Mononuclear cell (primary cell): ENCODE measurements at regions not wholly inside any gene's neighbourhood (a gene's known extent, or its start where the extent isn't known, plus 50 kb on each side); places are given as distances from the start of the nearest gene placed in this dataset.

Experiments
- H3K27me3 ChIP-seq: 2 replicates; pipeline ENCODE4 v1.6.0; 2011; ENCODE audit warnings: low read length, control low read depth; ENCODE audit not compliant: insufficient read depth
- H3K4me1 ChIP-seq: 2 replicates; pipeline ENCODE4 v1.5.1; 2011; ENCODE audit warnings: mild to moderate bottlenecking, low read length, control low read depth; ENCODE audit not compliant: insufficient read depth
- H3K4me3 ChIP-seq: 2 replicates; pipeline ENCODE4 v1.5.1; 2011; ENCODE audit warnings: mild to moderate bottlenecking, low read length, moderate library complexity
- H3K9me3 ChIP-seq: 2 replicates; pipeline ENCODE4 v1.5.1; 2011; ENCODE audit warnings: low read depth, mild to moderate bottlenecking, control low read depth, low read length

DNA sequence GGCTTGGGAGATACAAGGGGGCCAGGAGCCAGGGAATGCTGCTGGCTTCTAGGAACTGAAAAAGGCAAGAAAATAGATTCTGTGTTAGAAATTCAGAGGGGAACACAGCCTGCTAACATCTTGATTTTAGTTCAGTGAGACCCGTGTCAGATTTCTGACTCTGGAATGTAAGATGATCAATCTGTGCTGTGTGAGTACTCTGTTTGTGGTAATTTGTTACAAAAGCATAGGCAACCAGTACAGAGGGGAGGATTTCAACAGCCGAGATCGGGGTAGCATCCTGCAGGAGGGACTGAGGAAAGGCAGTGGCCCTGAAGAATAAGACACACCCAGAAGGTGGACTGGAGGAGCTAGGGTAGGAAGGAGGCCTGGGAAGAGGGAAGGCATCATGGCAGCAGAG lies 410.0 kb upstream of the CCDC196 start:
- Histone ChIP-seq H3K27me3 (peaks cover 3% of the 10 kb centered on the region), H3K9me3 (no peaks in the 10 kb centered on the region), H3K4me1 (no peaks in the 10 kb centered on the region), H3K4me3 (no peak overlapping the region)

DNA sequence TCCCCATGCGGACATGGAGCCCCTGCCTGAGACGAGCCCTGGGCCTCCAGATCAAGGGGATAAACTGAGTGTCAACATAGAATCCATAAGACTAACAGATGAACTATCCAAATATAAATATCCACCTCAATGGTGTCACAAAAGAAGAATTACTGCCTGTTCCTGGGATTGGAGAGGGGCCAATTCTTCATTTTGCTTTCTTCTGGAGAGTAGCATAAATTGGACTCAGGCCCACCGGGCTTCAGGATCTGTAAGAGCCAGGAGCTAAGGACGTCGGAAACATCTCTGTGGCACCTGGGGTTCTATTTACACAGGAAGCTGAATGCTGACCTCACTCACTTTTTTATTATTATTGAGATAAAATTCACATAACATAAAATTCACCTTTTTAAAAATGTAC lies 408.2 kb upstream of the CCDC196 start:
- Histone ChIP-seq H3K4me3 (no peak overlapping the region), H3K9me3 (no peaks in the 10 kb centered on the region), H3K27me3 (no peaks in the 10 kb centered on the region), H3K4me1 (no peaks in the 10 kb centered on the region)

DNA sequence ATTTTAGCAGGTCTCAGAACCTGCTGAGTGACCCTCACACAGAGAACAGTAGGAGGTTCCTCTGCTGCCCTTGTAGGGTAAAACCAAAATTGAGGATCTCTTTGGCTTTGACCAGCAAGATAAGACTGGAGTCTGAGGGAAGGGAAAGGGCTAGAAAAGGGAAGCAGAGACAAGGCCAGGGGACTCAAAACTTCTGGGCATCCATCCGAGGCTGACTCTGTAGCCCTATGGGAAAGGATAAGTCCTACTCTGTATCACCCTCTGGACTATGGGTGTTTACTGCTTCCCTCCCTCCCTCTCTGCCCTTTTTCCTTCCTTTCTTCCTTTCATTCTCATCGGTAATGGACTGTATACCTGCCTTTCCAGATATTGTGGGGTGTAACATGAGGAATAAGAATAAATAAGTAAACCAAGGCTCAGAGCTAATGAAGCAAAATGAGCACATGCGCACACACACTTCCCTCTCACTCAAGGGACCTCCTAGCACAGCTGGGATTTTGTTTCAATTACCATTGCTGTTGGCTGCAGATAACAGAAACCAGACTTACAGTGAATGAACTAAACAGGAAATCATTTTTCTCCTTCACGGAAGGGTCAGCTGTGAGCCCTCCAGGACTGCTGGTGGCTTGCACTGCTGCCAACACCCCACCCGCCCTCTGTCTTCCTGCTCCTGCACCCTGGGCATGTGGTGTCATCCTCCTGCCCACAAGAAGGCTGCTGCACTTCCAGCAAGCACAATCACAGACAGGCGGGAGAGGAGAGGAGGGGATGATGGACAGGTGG lies 404.4 kb upstream of the CCDC196 start:
- no peaks in the 10 kb centered on the region for H3K9me3 ChIP-seq
- H3K27me3 ChIP-seq: no peaks in the 10 kb centered on the region
- no peaks in the 10 kb centered on the region for H3K4me1 ChIP-seq
- H3K4me3 ChIP-seq: no peak overlapping the region

DNA sequence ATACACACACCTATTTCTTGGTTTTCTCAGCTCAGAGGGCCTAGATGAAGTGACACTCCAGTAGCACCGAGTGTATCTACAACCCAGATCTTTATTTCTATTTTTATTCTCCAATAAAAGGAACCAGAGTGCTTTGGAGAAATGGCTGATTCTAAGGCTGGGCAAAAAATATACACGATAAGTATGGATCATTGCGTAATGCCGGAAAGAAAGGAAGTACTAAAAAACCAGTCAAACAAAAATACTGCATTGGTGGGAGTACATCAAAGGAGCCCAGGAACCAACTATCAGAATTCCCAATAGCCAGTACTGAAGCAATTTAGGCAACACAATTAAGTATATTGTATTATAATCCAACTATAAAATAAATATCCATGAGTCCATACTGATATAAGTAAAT lies 400.9 kb upstream of the CCDC196 start:
- Histone ChIP-seq H3K4me3 (no peak overlapping the region), H3K4me1 (no peaks in the 10 kb centered on the region)

DNA sequence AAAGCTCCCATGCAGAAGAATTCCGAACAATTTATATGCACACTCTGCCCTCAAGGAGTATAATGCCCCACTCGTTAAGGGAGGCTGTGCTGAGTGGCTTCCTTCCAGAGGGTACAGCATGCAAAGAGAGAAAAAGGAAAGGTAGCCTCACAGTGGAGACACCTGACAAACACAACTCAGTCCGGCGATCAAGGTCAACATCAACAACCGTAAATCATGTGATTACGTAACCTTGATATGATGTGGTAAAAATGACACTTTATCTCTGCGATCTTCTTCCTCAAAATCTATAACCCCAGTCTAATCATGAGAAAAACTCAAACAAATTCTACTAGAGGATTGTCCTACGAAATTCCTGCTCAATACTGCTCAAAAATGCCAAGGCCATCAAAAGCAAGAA lies 400.5 kb upstream of the CCDC196 start:
- H3K27me3 ChIP-seq: no peaks in the 10 kb centered on the region
- H3K4me1 ChIP-seq: no peaks in the 10 kb centered on the region
- H3K9me3 ChIP-seq: no peaks in the 10 kb centered on the region
- H3K4me3 ChIP-seq: no peak overlapping the region

More for the DNA sequence above, 400.9 kb upstream of the CCDC196 start:
- Histone ChIP-seq H3K27me3 (no peaks in the 10 kb centered on the region), H3K9me3 (no peaks in the 10 kb centered on the region)

DNA sequence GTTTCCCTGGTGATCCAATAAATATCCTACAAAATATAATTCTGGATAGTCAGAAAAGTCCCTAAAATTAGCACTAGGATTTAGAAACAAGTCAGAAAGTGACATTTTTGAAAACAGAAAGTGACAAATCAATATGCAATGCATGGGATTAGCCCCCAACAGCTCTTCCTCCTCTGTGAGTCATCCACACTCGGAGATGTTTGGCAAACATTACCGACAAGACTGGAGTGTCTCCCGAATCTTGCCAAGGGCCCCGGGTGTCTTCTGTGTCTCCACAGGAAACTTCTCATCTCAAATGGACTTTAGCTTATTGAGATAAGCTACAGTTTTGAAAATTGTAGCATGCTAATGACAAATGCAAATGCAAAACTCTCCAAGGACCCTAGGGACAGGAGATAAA lies 398.9 kb upstream of the CCDC196 start:
- Histone ChIP-seq H3K4me3 (no peak overlapping the region), H3K27me3 (no peaks in the 10 kb centered on the region), H3K9me3 (no peaks in the 10 kb centered on the region), H3K4me1 (no peaks in the 10 kb centered on the region)

DNA sequence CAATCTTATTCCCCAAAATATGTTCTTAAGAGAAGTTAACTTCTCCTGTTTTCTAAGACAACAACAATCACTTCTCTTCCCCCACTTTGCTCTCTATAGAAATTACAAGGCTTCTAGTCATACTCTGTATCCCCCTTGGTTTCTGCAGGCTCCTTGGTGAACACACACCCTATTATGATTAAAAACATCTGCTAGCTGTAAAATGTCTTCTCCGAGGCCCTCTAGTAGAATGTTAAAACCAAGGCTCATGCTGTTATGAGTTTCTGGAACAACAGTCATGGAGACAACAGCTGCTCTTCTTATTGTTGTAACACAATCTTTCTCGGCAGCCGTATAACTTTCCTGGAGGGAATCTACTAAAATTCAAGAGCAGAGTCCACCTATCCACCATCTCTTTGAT lies 397.5 kb upstream of the CCDC196 start:
- Histone ChIP-seq H3K4me1 (no peaks in the 10 kb centered on the region), H3K4me3 (no peak overlapping the region), H3K9me3 (no peaks in the 10 kb centered on the region), H3K27me3 (no peaks in the 10 kb centered on the region)

DNA sequence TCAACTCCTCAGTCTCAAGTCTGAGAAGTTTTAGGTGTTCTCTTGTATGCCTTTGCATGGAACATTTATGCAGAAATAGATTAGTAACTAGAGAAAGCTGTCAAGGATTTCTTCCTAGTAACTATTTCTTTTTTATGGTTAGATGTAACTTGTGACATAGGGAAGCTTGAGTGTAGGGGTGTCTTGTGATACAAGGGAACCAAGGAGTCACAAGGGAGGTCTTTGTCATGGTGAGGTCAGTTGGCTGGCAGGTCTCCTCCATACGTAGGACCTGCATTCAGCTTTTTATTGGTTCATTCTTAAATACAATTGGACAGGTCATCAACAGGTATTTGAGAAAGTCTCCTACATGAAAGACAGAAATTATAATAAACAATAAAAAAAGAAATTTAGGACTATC lies 394.0 kb upstream of the CCDC196 start:
- Histone ChIP-seq H3K4me3 (no peak overlapping the region), H3K9me3 (no peaks in the 10 kb centered on the region), H3K27me3 (no peaks in the 10 kb centered on the region), H3K4me1 (no peaks in the 10 kb centered on the region)

DNA sequence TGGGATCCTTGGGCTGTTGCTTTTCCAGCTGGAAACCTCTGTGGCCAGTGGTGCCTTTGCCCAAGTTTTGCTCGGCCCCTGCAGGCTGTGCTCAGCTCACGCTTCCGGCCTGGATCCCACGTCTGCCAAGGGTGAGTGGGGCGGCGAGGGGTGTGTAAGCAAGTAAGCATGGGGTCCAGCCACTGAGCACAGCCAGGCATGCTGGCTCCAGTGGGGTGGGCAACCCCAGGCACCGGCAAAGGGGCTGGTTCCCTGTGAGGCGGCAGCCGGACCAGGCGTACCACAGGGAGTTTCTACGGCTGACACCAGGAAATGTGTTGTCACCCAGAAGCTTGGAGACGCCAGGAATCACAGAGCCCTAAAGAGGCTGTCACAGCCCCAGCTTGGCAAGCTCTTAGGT lies 393.4 kb upstream of the CCDC196 start:
- no peak overlapping the region for H3K4me3 ChIP-seq
- no peaks in the 10 kb centered on the region for H3K9me3 ChIP-seq
- H3K4me1 ChIP-seq: no peaks in the 10 kb centered on the region
- H3K27me3 ChIP-seq: no peaks in the 10 kb centered on the region

DNA sequence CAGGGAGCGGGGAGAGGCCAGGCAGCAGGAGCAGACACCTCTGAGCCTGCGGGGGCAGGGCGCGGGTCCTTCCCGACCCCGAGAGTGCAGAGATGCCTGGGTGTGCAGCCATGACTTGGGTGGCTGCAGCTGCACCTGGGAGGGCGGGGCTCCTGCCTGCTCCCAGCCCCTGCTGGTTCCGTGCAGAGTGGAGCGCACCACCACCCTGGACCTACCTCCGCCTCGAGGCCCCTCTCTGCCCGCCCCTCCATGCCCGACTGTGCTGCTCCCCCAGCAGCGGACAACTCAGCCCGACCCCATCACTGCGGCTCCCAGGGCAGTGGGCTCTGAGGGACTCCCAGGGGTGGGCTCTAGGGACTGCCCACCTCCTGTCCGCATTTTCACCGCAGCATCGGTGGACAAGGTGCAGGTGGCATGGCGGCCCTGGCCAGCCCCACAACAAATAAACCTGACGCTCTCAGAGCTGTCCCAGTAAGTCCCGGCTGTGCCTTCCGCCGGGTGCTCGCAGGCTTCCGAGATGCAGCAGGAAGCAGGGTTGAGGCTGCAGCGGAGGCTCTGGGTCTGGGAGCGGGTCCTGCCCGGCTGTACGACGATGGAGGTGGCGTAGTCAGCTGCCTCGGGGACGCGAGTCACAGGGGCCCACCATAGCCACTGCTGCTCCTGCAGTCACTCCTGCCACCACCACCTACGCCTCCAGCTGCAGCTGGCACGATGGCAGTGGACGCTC lies 392.0 kb upstream of the CCDC196 start:
- H3K4me3 ChIP-seq: no peak overlapping the region
- H3K9me3 ChIP-seq: no peaks in the 10 kb centered on the region
- no peaks in the 10 kb centered on the region for H3K27me3 ChIP-seq
- no peaks in the 10 kb centered on the region for H3K4me1 ChIP-seq

DNA sequence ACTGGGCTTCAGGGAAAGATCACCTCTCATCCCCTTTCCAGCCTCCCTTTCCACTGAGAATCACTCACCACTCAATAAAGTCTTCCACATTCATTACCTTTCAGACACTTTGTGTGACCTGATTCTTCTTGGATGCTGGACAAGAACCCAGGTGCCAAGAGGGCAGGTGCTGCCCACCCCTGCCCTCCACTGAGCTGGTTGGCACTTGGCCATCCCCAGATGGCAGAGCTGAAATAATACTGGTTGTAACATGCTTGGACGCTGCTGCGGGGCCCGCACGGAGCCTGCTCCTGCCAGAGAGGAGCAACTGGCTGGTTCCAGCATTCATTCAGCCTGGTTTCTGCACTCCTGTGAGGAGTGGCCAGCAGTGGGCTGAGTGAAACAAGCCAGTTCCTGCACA lies 386.7 kb upstream of the CCDC196 start:
- no peak overlapping the region for H3K4me3 ChIP-seq
- H3K27me3 ChIP-seq: no peaks in the 10 kb centered on the region
- H3K4me1 ChIP-seq: no peaks in the 10 kb centered on the region
- no peaks in the 10 kb centered on the region for H3K9me3 ChIP-seq

DNA sequence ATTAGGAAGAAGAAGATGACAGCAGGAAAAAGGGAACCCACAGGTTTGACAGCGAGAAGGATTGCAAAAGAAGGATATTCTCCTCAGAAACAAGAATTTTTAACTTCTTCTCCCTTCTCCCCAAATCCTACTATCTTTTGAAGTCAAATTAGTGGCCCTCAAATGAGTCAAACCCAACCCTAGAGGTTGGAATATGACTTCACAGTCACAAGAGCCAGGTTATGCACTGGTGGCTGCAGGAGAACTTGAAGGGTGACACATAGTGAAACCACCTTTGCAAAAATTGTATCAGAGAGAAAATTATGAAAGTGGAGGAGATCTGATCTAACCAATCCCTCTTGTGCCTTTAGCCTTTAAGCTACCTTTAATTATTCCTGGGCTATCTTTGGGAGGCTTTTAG lies 386.2 kb upstream of the CCDC196 start:
- Histone ChIP-seq H3K9me3 (no peaks in the 10 kb centered on the region), H3K27me3 (no peaks in the 10 kb centered on the region), H3K4me3 (no peak overlapping the region), H3K4me1 (no peaks in the 10 kb centered on the region)

DNA sequence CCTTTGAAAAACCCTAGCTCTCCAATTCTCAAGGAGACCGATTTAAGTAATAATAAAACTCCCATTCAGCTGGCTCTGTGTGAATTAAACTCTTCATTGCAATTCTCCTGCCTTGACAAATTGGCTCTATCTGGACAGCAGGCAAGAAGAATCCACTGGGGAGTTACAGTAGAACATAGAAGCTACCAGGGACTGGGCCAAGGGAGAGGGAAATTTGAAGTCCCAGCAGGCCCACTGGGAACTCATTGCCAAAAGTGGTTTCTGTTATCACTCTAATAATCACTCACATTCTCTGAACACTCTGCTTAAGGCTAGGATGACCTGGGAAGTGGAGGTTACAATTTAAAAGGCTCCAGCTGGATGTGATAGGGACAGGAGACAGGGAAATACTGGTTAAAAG lies 384.5 kb upstream of the CCDC196 start:
- Histone ChIP-seq H3K4me3 (no peak overlapping the region), H3K27me3 (no peaks in the 10 kb centered on the region), H3K9me3 (no peaks in the 10 kb centered on the region)

DNA sequence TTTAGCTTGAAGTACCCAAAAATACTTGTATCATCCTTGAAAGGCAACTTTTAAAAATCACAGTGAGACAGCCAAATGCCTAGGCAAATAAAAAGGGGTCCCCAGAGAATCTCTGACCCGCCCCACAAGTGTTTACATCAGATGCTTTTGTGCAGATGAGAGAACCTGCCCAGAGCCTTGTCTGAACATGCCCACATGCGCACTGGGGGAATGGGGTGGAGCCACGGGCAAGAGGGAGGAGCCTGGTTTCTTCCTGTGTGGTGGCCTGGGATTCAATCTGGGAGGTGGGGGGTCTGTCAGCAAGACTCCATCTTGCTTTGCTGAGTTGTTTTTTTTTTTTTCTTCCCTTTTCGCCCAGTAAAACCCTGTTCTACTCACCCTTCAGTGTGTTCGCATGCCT lies 381.7 kb upstream of the CCDC196 start:
- no peak overlapping the region for H3K4me3 ChIP-seq
- H3K4me1 ChIP-seq: no peaks in the 10 kb centered on the region
- H3K9me3 ChIP-seq: no peaks in the 10 kb centered on the region
- no peaks in the 10 kb centered on the region for H3K27me3 ChIP-seq

More for the DNA sequence above, 384.5 kb upstream of the CCDC196 start:
- H3K4me1 ChIP-seq: no peaks in the 10 kb centered on the region

DNA sequence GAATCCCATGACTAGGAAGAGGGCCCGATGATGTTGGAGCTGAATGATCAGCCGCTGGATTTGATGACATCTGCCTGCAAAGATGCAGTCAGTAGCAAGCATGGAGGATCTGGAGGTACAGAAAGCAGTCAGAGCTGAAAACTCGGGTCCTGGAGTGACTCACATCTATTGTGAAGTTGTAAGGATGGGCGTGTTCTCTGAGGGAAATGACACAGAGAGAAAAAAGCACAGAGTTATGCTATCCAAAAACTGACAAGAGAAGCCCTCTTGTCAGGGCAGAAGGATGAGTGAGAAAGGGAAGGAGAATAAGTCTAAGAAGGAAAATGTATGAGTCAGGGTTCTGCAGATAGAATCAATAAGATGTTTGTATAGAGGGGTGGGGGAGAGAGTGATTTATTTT lies 380.4 kb upstream of the CCDC196 start:
- H3K4me3 ChIP-seq: no peak overlapping the region
- H3K27me3 ChIP-seq: no peaks in the 10 kb centered on the region
- H3K4me1 ChIP-seq: no peaks in the 10 kb centered on the region
- no peaks in the 10 kb centered on the region for H3K9me3 ChIP-seq

DNA sequence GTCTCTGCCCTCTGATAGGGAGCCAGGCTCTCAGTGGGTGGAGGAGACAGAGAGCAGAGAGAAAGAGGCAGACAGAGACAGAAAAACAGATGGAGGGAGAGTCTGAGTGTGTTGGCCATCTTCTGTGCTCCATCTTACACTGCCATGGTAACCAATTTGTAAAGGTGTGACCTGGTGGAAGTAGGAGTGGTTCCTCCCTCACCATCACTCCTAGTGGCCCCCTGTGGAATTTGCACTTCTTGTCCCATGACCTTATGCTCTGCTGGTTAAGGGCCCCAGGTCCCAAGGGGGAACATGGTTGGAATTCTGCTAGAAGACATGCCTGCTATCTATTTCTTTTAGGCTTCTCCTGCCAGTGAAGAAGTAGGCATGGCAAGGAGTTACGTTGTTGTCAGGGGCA lies 376.7 kb upstream of the CCDC196 start:
- H3K4me3 ChIP-seq: no peak overlapping the region
- no peaks in the 10 kb centered on the region for H3K4me1 ChIP-seq
- no peaks in the 10 kb centered on the region for H3K9me3 ChIP-seq
- H3K27me3 ChIP-seq: no peaks in the 10 kb centered on the region
